ENCODE measurements at regions not wholly inside any gene's neighbourhood (a gene's known extent, or its start where the extent isn't known, plus 50 kb on each side); places are given as distances from the start of the nearest gene placed in this dataset.

DNA sequence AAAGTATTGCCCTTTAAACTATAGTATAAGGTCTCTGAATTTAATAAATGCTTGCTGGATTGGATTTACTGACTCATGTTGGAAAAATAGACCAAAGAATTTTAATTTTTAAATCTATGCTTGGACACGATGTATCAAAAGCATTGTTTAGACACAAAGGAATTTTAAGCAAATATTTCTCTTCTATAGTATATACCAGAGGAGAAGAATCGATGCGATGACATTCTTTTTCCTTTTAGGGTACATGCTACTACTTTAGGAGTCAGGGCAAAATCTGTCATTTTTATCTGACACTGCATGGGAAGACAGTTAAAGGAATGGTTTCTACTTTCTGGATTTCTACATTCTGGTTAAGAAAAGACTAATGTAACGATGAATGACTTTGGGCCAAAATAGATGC lies 339.9 kb downstream of the BMPER start:
- TF ChIP-seq, protein P1, sequence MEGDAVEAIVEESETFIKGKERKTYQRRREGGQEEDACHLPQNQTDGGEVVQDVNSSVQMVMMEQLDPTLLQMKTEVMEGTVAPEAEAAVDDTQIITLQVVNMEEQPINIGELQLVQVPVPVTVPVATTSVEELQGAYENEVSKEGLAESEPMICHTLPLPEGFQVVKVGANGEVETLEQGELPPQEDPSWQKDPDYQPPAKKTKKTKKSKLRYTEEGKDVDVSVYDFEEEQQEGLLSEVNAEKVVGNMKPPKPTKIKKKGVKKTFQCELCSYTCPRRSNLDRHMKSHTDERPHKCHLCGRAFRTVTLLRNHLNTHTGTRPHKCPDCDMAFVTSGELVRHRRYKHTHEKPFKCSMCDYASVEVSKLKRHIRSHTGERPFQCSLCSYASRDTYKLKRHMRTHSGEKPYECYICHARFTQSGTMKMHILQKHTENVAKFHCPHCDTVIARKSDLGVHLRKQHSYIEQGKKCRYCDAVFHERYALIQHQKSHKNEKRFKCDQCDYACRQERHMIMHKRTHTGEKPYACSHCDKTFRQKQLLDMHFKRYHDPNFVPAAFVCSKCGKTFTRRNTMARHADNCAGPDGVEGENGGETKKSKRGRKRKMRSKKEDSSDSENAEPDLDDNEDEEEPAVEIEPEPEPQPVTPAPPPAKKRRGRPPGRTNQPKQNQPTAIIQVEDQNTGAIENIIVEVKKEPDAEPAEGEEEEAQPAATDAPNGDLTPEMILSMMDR (IDR thresholded peaks at IDR 0.05; ENCODE audit: insufficient read depth, low read depth, low read length), result no peak
- no peak for TF ChIP-seq EZH2 (IDR thresholded peaks at IDR 0.05; ENCODE audit: insufficient read depth, low read length)
